Retinal pigment epithelial cell (primary cell): ENCODE measurements at regions not wholly inside any gene's neighbourhood (a gene's known extent, or its start where the extent isn't known, plus 50 kb on each side); places are given as distances from the start of the nearest gene placed in this dataset.

Experiments
- DNase-seq: peaks from one replicate; pipeline ENCODE4 v3.0.0-alpha.2; 2010; ENCODE audit warnings: low read depth
- H3K4me3 ChIP-seq: 2 replicates; pipeline ENCODE4 v1.5.1; 2011; ENCODE audit warnings: mild to moderate bottlenecking, low read length, control low read depth, moderate library complexity
- TF ChIP-seq, protein P1 (sequence below): conservative IDR thresholded peaks from 2 replicates; pipeline ENCODE4 v1.5.1; 2011; ENCODE audit warnings: low read depth, low read length, control low read depth, inconsistent platforms

DNA sequence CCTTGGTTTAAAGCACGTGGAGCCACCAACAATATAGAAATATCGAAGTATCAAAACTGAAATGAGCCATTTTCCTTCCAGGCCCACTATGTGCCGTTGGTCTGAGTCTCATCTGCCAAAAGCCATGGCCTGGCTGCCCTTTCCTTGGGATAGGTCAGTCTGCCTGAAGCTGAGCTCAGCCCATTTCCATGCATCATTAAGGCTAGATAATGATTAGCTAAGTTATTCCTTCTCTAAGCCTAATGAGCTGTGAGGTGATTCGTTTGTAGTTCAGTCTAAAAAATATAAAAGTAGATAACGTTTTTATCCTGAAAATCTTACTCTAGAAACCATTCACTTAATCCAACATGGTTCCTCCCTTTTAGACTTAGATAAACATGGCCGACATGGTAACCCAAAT is 936.2 kb upstream of the LCORL start:
- DNase-seq, result no peak
- TF ChIP-seq, protein P1, sequence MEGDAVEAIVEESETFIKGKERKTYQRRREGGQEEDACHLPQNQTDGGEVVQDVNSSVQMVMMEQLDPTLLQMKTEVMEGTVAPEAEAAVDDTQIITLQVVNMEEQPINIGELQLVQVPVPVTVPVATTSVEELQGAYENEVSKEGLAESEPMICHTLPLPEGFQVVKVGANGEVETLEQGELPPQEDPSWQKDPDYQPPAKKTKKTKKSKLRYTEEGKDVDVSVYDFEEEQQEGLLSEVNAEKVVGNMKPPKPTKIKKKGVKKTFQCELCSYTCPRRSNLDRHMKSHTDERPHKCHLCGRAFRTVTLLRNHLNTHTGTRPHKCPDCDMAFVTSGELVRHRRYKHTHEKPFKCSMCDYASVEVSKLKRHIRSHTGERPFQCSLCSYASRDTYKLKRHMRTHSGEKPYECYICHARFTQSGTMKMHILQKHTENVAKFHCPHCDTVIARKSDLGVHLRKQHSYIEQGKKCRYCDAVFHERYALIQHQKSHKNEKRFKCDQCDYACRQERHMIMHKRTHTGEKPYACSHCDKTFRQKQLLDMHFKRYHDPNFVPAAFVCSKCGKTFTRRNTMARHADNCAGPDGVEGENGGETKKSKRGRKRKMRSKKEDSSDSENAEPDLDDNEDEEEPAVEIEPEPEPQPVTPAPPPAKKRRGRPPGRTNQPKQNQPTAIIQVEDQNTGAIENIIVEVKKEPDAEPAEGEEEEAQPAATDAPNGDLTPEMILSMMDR, result no peak

DNA sequence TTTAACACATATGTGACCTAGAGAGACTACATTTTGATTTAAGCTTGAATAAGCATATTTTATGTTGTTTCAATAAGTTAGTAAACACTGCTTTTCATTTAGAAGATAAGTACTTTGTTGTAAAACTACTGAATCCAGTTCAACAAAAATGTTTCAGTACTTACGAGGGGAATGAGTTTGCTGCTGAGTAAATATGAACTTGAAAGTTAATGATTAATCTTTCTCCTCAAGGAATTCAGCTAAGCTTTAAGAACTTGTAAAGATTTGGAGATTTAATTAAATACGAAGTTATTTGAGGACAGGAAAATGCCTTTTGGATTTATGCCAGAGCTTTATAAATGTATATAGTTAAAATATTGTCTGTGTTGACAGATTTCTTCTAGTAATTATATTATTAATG is 933.0 kb upstream of the LCORL start:
- no peak overlapping the region for H3K4me3 ChIP-seq
- DNase-seq, result peak; percentile 51
- TF ChIP-seq, protein P1, result no peak

More for the DNA sequence above, 936.2 kb upstream of the LCORL start:
- no peak overlapping the region for H3K4me3 ChIP-seq

DNA sequence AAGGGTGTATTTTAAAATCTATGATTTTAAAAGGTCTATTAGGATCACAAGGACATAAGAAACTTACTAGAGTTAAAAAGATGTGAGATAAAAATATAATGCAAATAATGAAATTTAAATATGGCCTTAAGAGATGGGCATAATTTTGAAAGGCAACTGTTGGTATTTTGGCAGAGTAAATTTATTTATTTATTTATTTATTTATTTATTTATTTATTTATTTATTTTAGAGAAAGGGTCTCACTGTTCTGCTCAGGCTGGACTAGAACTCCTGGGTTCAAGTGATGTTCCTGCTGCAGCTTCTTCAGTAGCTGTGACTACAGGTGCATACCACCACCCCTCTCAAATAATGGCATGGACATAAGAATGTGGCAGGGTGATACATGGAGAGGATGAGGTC is 932.1 kb upstream of the LCORL start:
- no peak overlapping the region for H3K4me3 ChIP-seq
- DNase-seq, result no peak
- TF ChIP-seq, protein P1, result no peak

DNA sequence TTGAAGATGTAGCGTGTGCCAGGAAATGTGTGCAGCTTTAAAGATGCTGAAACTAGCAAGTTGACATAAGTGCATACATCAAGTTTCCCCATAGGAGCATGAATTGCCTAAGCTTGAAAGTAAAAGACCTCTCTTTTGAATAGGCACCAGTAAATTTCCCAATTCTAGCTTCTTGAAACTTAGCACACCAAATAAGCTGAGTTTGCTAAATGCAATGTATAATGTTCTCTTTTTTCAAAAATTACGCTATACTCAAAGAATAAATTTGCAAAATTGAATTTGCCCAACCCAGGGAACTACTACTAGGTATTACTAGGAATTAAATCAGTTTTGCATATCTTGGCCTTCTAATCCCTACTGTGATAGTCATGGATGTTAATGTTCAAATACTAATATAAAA is 923.9 kb upstream of the LCORL start:
- DNase-seq, result no peak
- H3K4me3 ChIP-seq, result no peak overlapping the region
- TF ChIP-seq, protein P1, result no peak

DNA sequence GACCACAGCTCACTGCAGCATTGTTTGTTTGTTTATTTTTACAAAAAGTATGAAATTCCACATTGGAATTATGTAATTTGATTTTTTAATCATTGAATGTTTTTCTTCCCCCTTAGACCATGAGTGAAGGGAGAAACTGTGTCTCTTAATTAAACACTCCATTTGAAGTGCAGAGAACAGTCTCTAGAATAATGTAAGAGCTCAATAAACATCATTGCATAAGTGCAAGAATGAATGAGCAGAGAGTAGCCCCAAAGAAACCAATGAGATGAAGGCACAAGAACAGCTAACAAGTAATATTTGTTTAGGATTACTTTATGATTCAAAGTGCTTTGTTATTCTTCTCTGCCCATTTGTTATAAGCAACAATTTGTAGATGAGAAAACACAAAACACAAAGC is 921.3 kb upstream of the LCORL start:
- TF ChIP-seq, protein P1, result no peak
- H3K4me3 ChIP-seq, result no peak overlapping the region
- DNase-seq, result no peak

DNA sequence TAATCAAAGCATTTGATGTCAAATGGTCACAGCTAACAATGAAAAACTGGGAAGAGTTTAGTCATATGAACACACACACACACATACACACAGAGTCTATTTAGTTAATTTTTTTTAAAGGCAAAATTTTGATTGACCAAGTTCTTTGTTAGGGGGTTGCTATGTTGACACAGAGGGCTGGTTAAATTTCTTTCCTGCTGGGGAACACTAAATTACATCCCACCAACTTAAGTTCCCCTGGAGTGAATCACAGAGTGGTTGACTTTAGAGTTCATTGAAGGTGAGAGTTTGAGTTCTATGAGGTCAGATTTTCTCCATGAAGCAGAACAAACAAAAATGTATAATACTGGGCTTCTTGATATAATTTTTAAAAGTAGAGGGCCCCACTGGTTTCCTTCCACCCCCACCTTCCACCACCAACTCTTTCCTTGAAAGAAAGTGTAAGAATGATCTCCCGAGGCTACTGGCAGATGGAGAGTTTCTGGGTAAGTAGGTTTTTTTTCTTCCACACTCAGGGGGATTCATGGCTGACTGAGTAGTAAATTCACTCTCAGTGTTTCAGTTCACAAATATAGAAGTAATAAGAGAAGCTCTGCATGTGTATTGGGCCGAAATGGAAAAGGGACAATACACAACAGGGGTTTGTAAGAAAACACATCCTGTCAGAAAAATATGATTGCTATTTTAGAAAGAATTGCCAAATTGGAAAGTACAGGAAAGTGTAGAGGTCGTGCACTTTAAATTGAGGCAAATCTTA is 917.0 kb upstream of the LCORL start:
- H3K4me3 ChIP-seq, result no peak overlapping the region
- no peak for DNase-seq
- TF ChIP-seq, protein P1, result no peak

DNA sequence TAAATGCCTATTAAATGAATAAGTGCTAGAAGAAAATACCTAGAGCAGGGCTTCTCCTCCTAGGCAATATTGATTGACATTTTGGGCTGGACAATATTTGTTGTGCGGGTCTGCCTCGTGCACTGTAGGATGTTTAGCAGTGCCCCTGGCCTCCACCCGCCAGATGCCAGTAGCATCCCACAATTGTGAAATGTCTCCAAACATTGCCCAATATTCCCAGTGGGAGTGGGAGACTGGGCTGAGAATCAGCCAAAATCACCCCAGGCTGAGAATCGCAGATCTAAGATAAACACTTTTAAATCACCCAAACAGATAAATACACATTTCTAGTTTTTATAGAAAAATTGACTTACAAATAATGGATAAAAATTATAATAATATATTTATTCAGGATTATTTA is 916.2 kb upstream of the LCORL start:
- H3K4me3 ChIP-seq, result no peak overlapping the region
- no peak for DNase-seq
- TF ChIP-seq, protein P1, result no peak
